GM12891 (cell line): ENCODE measurements at regions not wholly inside any gene's neighbourhood (a gene's known extent, or its start where the extent isn't known, plus 50 kb on each side); places are given as distances from the start of the nearest gene placed in this dataset.

ENCODE experiments used
- POLR2A ChIP-seq: IDR thresholded peaks from 2 replicates; pipeline ENCODE4 v1.6.1; 2011; ENCODE audit warnings: low read depth, low read length, control low read depth
- POLR2AphosphoS5 ChIP-seq: IDR thresholded peaks from 2 replicates; pipeline ENCODE4 v1.6.1; 2011; ENCODE audit warnings: low read depth, low read length, control low read depth
- SPI1 ChIP-seq: IDR thresholded peaks from 2 replicates; pipeline ENCODE4 v1.6.1; 2011; ENCODE audit warnings: low read depth, low read length, control low read depth
- TAF1 ChIP-seq: IDR thresholded peaks from 2 replicates; pipeline ENCODE4 v1.6.1; 2011; ENCODE audit warnings: low read depth, low read length, control low read depth

GRCh38 chr2:238509151-238509835, 82.6 kb downstream of the ASB1 start:
- TF ChIP-seq POLR2A (no peak), POLR2AphosphoS5 (no peak), TAF1 (no peak), SPI1 (no peak)
